Panc1 (cell line): ENCODE measurements at regions not wholly inside any gene's neighbourhood (a gene's known extent, or its start where the extent isn't known, plus 50 kb on each side); places are given as distances from the start of the nearest gene placed in this dataset.

Experiments used
- ATAC-seq: fragments of 200-7000 bp; cut with Tn5 transposase; 2 replicates; pipeline ENCODE4 v1.9.1; 2020; ENCODE audit warnings: mild to moderate bottlenecking, moderate library complexity
- BruUV-seq: library from RNA; stranded (reverse); fragments of 400-500 nt; replicated peaks from 2 replicates; lab custom pipeline; 2021; lab: Mats Ljungman, UMichigan
- CTCF ChIA-PET: fragments of 300-600 bp; sonication (Branson Sonifier 250); formaldehyde crosslinking; loops from one replicate; lab custom pipeline; 2022; ENCODE audit warnings: antibody characterized with exemption; lab: Charles Lee
- POLR2A ChIA-PET: fragments of 300-600 bp; sonication (Branson Sonifier 250); formaldehyde crosslinking; loops from one replicate; lab custom pipeline; 2022; ENCODE audit warnings: antibody characterized with exemption; lab: Charles Lee
- DNase-seq: peaks from one replicate; pipeline ENCODE4 v3.0.0-alpha.2; 2010; ENCODE audit warnings: low read depth, low spot score
- H3K27ac ChIP-seq: 2 replicates; pipeline ENCODE4 v1.5.1; 2011; ENCODE audit warnings: mild to moderate bottlenecking, low read length, inconsistent platforms
- H3K27me3 ChIP-seq: fragments of 200-500 bp; sonication (Bioruptor generic); 2 replicates; pipeline ENCODE4 v1.6.0; 2014; ENCODE audit warnings: low read length, inconsistent platforms; ENCODE audit not compliant: control insufficient read depth, insufficient read depth
- H3K36me3 ChIP-seq: fragments of 200-500 bp; sonication (Bioruptor generic); 2 replicates; pipeline ENCODE4 v1.5.1; 2014; ENCODE audit warnings: inconsistent platforms, mild to moderate bottlenecking, low read length, moderate library complexity; ENCODE audit not compliant: control insufficient read depth, insufficient read depth
- H3K4me1 ChIP-seq: 2 replicates; pipeline ENCODE4 v1.5.1; 2011; ENCODE audit warnings: inconsistent platforms, mild to moderate bottlenecking, low read length, moderate library complexity; ENCODE audit not compliant: control insufficient read depth, insufficient read depth
- H3K4me3 ChIP-seq, 2 experiments: 2 replicates each; pipeline ENCODE4 v1.5.1; 2011 to 2012; ENCODE audit warnings: low read depth in 2 of 2, low read length in 2 of 2, mild to moderate bottlenecking in 2 of 2, inconsistent platforms in 1 of 2, moderate library complexity in 1 of 2
- H3K9me3 ChIP-seq: fragments of 200-500 bp; sonication (Bioruptor generic); 2 replicates; pipeline ENCODE4 v1.5.1; 2014; ENCODE audit warnings: low read depth, mild to moderate bottlenecking, inconsistent platforms, low read length, moderate library complexity; ENCODE audit not compliant: control insufficient read depth, insufficient read depth
- CTCF ChIP-seq: fragments of 450-650 bp; IDR thresholded peaks from 2 replicates; pipeline ENCODE4 v1.5.1; 2017; ENCODE audit warnings: mild to moderate bottlenecking
- POLR2AphosphoS5 ChIP-seq: IDR thresholded peaks from 2 replicates; pipeline ENCODE4 v1.6.1; 2012; ENCODE audit warnings: mild to moderate bottlenecking, low read depth, low read length, moderate library complexity
- SIN3A ChIP-seq: IDR thresholded peaks from 2 replicates; pipeline ENCODE4 v1.6.1; 2012; ENCODE audit warnings: low read depth, mild to moderate bottlenecking, low read length, moderate library complexity, borderline replicate concordance; ENCODE audit not compliant: insufficient read depth
- TCF7L2 ChIP-seq: IDR thresholded peaks from 2 replicates; pipeline ENCODE4 v1.6.1; 2011; ENCODE audit warnings: mild to moderate bottlenecking, low read depth, low read length, inconsistent platforms
- in situ Hi-C: cut with HindIII; loops from 2 replicates; pipeline ENCODE4 v1.10.0; 2016; ENCODE audit warnings: low sequenced_read_pairs, low pct_unique_long_range_greater_than_20kb
- intact Hi-C: fragments of 100-400 bp; cut with micrococcal nuclease; formaldehyde crosslinking; loops from one replicate; pipeline ENCODE4 v1.10.0; 2022; ENCODE audit not compliant: unreplicated experiment
- TF ChIP-seq, protein P1 (sequence below), 2 experiments: IDR thresholded peaks; 2 replicates each; pipeline ENCODE4 v1.6.1; 2011 to 2012; ENCODE audit warnings: low read depth in 2 of 2, control low read depth in 1 of 2, low read length in 1 of 2, mild to moderate bottlenecking in 1 of 2, moderate library complexity in 1 of 2; ENCODE audit not compliant: insufficient read depth in 1 of 2

DNA sequence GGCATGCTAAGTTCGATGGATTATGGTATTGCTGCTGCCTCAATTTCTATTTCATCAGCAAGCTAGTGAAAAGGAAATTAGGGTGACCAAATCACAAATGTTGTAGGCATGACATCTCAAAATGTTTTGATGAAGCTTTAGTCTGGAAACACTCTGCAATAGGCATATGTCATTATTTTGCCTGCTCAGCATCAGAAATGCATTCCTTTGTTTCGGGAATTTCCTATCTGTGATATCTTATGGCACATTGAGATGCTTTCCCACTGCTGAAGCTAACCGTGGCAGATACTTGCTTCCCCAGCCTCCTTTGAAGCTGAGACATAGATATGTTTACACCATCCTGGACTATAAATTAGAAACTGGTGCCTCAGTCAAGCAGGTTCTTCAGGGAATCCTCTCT lies 119.7 kb downstream of the CDC42EP3 start:
- CTCF ChIA-PET, result interaction anchor here (0.5 kb wide), 1 partner anchor 140 kb away, joined by 3 read pairs; no protein-coding TSS in a partner anchor

GRCh38 chr2:37552339-37552738 lies 119.1 kb downstream of the CDC42EP3 start:
- TF ChIP-seq TCF7L2, result no peak
- TF ChIP-seq SIN3A, result no peak
- TF ChIP-seq CTCF, result no peak
- TF ChIP-seq, protein P1, sequence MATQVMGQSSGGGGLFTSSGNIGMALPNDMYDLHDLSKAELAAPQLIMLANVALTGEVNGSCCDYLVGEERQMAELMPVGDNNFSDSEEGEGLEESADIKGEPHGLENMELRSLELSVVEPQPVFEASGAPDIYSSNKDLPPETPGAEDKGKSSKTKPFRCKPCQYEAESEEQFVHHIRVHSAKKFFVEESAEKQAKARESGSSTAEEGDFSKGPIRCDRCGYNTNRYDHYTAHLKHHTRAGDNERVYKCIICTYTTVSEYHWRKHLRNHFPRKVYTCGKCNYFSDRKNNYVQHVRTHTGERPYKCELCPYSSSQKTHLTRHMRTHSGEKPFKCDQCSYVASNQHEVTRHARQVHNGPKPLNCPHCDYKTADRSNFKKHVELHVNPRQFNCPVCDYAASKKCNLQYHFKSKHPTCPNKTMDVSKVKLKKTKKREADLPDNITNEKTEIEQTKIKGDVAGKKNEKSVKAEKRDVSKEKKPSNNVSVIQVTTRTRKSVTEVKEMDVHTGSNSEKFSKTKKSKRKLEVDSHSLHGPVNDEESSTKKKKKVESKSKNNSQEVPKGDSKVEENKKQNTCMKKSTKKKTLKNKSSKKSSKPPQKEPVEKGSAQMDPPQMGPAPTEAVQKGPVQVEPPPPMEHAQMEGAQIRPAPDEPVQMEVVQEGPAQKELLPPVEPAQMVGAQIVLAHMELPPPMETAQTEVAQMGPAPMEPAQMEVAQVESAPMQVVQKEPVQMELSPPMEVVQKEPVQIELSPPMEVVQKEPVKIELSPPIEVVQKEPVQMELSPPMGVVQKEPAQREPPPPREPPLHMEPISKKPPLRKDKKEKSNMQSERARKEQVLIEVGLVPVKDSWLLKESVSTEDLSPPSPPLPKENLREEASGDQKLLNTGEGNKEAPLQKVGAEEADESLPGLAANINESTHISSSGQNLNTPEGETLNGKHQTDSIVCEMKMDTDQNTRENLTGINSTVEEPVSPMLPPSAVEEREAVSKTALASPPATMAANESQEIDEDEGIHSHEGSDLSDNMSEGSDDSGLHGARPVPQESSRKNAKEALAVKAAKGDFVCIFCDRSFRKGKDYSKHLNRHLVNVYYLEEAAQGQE (IDR thresholded peaks at IDR 0.05; ENCODE audit: insufficient read depth in 1 of 2, low read depth in 2 of 2, low read length in 1 of 2), result no peak
- TF ChIP-seq POLR2AphosphoS5, result no peak
- no peak for DNase-seq
- Histone ChIP-seq H3K27ac (no peak overlapping the region), H3K4me1 (no peaks in the 10 kb centered on the region), H3K27me3 (peaks cover 3% of the 10 kb centered on the region; the same call in 1 of the 2 replicates), H3K9me3 (no peaks in the 10 kb centered on the region), H3K4me3 (no peak overlapping the region), H3K36me3 (no peaks in the 10 kb centered on the region)
- BruUV-seq, result no TSS peak
- ATAC-seq, result no peak
- CTCF ChIA-PET, result interaction anchor here (0.5 kb wide), 1 partner anchor 140 kb away, joined by 3 read pairs; no protein-coding TSS in a partner anchor
- intact Hi-C loops, result no loop called here
- POLR2A ChIA-PET, result no interaction called here
- in situ Hi-C loops, result no loop called here

More for the DNA sequence above, 119.7 kb downstream of the CDC42EP3 start:
- intact Hi-C loops, result no loop called here
- Histone ChIP-seq H3K27ac (no peak overlapping the region), H3K4me3 (no peak overlapping the region), H3K27me3 (peaks cover 3% of the 10 kb centered on the region; the same call in 1 of the 2 replicates), H3K4me1 (no peaks in the 10 kb centered on the region), H3K36me3 (no peaks in the 10 kb centered on the region), H3K9me3 (no peaks in the 10 kb centered on the region)
- no TSS peak for BruUV-seq
- TF ChIP-seq, protein P1 (IDR thresholded peaks at IDR 0.05; ENCODE audit: insufficient read depth in 1 of 2, low read depth in 2 of 2, low read length in 1 of 2), result no peak
- TF ChIP-seq CTCF (no peak), SIN3A (no peak), TCF7L2 (no peak), POLR2AphosphoS5 (no peak)
- ATAC-seq (no peak), DNase-seq (no peak)
- in situ Hi-C loops, result no loop called here
- POLR2A ChIA-PET, result no interaction called here
